ENCODE measurements at regions not wholly inside any gene's neighbourhood (a gene's known extent, or its start where the extent isn't known, plus 50 kb on each side); places are given as distances from the start of the nearest gene placed in this dataset.

DNA sequence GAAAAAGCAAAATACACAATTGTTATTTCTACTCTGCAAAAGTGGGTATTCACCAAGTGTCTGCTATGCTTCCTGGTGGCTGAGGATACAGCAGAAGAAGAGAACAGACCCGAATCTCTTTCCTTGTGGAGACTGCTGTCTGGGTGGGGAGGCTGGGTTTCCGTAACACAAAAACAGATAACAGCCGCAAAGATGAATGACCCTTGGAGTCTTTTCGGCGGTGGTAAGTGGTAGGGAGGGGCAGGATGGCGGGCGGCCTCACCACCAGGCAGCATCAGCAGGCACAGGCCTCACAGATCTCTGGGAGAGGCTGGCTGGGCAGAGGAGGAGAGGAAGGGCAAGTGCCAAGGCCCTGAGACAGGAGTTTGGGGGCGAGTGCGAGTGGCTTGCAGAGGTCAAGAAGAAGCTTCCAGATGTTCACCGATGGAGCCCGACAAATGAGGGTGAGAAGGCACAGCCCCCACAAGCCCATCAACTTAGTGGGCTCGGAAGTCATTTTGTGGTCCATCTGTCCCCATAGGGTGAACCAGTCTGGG lies 164.2 kb downstream of the RHOU start:
- TF ChIP-seq, protein P1, sequence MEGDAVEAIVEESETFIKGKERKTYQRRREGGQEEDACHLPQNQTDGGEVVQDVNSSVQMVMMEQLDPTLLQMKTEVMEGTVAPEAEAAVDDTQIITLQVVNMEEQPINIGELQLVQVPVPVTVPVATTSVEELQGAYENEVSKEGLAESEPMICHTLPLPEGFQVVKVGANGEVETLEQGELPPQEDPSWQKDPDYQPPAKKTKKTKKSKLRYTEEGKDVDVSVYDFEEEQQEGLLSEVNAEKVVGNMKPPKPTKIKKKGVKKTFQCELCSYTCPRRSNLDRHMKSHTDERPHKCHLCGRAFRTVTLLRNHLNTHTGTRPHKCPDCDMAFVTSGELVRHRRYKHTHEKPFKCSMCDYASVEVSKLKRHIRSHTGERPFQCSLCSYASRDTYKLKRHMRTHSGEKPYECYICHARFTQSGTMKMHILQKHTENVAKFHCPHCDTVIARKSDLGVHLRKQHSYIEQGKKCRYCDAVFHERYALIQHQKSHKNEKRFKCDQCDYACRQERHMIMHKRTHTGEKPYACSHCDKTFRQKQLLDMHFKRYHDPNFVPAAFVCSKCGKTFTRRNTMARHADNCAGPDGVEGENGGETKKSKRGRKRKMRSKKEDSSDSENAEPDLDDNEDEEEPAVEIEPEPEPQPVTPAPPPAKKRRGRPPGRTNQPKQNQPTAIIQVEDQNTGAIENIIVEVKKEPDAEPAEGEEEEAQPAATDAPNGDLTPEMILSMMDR (conservative IDR thresholded peaks at IDR 0.05) = no peak
- no peak for TF ChIP-seq ZFX (IDR thresholded peaks at IDR 0.05)
- no peak overlapping the region for H3K27ac ChIP-seq

DNA sequence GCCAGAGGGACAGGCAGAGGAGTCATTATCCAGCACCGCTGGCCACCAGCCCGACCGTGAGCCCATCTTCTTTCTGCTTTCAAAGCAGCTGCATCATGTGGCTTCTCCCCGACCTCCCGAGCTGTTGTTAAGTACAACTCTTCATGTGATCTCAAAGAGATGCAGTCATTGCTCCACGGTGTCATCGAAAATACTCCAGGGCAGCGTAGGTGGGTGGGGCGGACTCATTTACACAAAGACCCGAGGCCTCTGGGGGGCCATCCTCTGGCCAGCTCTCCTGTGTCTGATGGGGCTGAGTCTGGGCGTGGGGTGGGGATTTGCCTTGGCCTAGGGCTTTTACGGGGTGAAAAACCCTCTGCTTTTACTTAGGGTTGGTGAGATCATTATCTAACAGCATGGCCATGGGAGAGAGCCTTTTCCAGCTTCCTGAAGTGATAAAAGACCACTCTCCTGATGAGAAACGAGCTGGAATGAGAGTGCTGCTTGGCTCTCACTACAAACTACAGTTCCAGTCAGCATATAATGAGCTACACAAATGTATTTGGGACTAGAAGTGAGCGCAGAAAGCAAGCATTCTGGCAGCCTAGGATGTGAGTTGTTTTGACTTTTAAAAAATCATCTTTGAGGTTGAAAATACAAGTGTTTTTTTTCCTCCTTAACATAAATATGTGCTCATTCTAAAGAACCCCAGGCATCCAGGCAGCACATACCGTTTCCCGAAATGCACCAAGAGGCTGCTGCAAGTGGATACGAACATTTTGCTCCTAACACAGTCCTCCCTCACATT lies 165.0 kb downstream of the RHOU start:
- no peak overlapping the region for H3K27ac ChIP-seq
- TF ChIP-seq, protein P1 (conservative IDR thresholded peaks at IDR 0.05) = no peak
- no peak for TF ChIP-seq ZFX (IDR thresholded peaks at IDR 0.05)

DNA sequence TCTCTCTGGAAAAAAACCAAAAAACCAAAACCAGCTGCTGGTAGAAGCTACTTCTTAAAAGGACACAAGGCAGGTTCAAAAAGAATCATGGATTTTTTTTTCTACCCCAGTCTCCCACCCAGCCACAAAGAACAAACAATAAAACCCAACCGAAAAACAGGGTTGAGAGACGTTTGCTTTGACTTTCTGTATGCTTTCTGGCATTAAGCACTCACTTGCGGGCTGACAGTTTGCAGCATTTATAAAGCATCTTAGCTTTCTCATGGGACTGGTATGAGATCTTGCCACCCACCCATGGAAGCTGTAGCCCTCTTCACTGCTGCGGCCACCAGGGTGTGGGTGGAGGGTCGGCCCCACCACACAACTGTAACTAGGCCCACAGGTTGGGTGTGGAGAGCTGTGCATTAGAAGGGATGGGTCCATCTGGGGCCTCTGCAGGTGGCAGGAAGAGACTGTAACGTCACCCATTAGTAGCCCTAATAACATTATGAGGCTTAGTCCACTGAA lies 165.7 kb downstream of the RHOU start:
- no peak overlapping the region for H3K27ac ChIP-seq
- TF ChIP-seq, protein P1 (conservative IDR thresholded peaks at IDR 0.05) = no peak
- no peak for TF ChIP-seq ZFX (IDR thresholded peaks at IDR 0.05)

DNA sequence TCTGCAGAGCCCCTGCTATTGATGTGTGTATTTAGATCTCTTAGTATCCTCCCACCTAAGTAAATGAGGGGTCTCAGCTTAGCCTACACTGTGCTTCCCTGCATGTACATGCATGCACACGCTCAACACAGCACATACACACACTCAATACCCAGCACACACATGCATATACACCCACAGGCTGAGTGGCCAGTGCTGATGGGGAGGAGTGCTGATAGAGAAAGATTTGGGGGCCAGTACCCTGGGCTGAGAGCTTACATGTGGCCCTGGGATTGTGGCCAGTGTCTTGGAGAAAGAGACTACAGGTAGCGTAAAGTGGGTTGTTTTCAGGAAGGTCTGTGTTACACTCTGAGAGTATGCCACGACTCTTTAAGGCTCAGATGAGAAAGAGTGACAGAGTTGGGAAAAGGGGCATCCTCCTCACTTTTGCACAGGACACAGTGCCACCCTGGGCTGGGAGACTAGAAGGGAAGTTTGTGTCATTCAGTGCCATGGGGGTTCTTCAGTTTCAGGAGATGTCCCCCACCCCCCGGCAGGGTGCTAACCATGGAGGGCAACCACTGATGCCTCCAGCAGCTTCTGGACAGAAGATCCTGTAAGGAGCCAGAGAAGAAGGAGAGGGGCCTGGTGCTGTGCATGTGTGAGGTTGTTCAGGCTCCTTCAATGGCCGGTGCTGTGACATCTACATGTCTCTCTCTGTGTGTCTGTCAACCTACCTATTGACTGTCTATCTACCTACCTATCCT lies 166.8 kb downstream of the RHOU start:
- peak overlapping the region; percentile 79 for H3K27ac ChIP-seq
- TF ChIP-seq ZFX (IDR thresholded peaks at IDR 0.05) = no peak
- TF ChIP-seq, protein P1 (conservative IDR thresholded peaks at IDR 0.05) = no peak

DNA sequence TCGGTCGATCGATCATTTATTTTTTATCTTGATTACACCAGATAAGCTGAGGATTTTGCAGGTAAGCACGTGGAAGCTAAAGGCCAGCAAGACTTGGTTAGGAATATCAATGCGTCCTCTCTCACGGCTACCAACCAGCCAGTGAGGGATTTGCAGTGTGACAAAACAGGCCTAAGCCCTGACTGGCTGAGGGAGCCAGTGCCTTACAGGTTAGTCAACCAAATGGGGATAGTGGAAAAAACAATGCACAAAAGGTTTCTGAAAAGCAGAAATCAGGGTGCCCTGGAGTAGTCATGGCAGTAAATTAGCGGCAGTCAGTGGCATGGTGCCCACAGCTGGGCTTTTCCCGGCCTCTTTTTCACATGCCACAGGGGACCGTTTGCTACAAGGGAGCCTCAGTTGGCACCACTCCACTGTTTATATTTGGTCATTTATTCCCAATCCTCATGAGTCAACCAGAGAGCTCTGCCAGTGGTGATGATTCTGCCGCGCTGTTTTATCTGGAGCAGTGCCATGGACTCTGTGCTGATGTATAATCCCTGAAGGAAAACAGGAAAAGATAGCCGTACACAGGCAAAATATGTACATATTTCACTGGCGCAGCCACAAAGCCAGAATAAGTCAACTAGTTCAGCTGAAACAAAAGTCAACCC lies 167.6 kb downstream of the RHOU start:
- peak overlapping the region; percentile 79 for H3K27ac ChIP-seq

DNA sequence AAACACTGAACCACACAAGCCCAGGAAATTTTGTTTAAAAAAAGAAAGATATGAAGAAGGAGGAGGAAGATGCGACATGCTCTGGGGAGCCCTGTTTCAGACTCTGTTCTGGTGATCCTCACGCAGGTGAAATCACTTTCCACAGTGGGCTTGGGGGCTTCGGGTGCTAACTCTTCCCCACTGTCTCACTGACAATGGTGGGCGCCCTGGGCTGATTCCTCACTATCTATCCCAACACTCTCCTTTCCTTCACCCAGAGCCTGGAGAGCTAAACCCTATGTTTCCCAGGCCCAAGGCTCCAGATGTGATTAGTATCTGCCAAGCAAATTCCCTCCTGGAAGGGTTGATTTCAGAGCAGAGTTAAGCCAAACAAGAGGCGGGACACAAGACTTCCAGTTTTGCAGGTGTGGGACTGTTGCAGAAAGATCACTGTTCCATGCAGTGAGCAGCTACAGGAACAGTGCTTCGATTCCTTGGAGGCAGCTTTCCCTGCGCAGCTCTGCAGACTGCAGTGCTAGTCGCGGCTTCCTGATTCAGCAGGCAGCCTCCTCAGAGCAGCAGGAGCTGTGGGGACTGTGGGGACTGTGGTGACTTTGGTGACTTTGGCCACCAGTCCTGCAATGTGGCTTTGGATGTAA lies 168.3 kb downstream of the RHOU start:
- TF ChIP-seq ZFX (IDR thresholded peaks at IDR 0.05) = no peak
- TF ChIP-seq, protein P1 (conservative IDR thresholded peaks at IDR 0.05) = no peak
- peak overlapping the region; percentile 79 for H3K27ac ChIP-seq

More for the DNA sequence above, 167.6 kb downstream of the RHOU start:
- TF ChIP-seq, protein P1 (conservative IDR thresholded peaks at IDR 0.05) = no peak
- no peak for TF ChIP-seq ZFX (IDR thresholded peaks at IDR 0.05)

Measured in C4-2B (cell line).